ENCODE measurements at regions not wholly inside any gene's neighbourhood (a gene's known extent, or its start where the extent isn't known, plus 50 kb on each side); places are given as distances from the start of the nearest gene placed in this dataset.
"Not testable (repeated sequence)": the region's sequence is repeated elsewhere in the genome, so short reads cannot be mapped to it uniquely, and the experiment has no call there.

DNA sequence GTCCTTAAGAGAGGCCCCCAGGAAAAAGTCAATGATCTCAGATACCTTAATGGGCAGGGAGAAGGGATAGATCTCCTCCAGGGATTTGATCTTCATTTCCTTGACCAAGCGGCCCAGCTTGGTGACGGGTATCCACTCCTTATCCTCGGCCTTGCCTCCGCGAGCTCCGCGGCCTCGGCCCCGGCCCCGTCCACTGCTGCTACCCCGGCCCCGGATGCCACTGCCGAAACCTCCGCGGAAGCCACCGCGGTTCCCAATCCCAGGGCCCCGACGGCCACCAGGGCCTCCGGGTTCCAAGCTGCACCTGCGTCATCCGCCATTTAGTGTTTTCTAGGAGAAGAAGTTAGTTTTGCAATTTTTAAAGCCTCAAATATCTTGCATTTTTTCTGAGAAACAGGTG lies 65.2 kb upstream of the KIF2B start:
- H3K27me3 ChIP-seq (ENCODE audit: control insufficient read depth in 1 of 2, insufficient read depth in 2 of 2, low read length in 2 of 2) = no peaks in the 10 kb centered on the region
- H3K27ac ChIP-seq (ENCODE audit: extremely low read length, insufficient read depth, low read length) = no peak overlapping the region
- no peak overlapping the region for H3K4me3 ChIP-seq (replicated peaks in 1 of 3; ENCODE audit: insufficient read depth in 1 of 3, low read depth in 2 of 3, low read length in 3 of 3)
- H3K4me2 ChIP-seq (ENCODE audit: low read depth, low read length) = no peak overlapping the region
- 81% methylated on average over 22 of the region's 22 CpGs for WGBS (ENCODE audit: low lambda C conversion rate)
- no peak for TF ChIP-seq ZNF292 (CRISPR knock-in tag; IDR thresholded peaks at IDR 0.05; ENCODE audit: borderline replicate concordance, low read depth)
- no peak for TF ChIP-seq ZBTB14 (CRISPR knock-in tag; IDR thresholded peaks at IDR 0.05)
- TF ChIP-seq NFKB2 (CRISPR knock-in tag; IDR thresholded peaks at IDR 0.05; ENCODE audit: borderline replicate concordance) = no peak
- H4K20me1 ChIP-seq (ENCODE audit: insufficient read depth, low read length) = no peaks in the 10 kb centered on the region
- H3K36me3 ChIP-seq (replicated peaks in 1 of 2; ENCODE audit: control insufficient read depth in 1 of 2, insufficient read depth in 2 of 2, low read length in 2 of 2) = no peaks in the 10 kb centered on the region
- DNase-seq (ENCODE audit: low spot score) (no peak), ATAC-seq (no peak), FAIRE-seq (no peak)
- ChIA-PET CTCF (ENCODE audit: low intra/inter-chr PET ratio, low total read pairs) (no interaction called here), POLR2A (interaction anchor here (0.7 kb wide), 1 partner anchor 110 kb away, joined by 5 read pairs; no protein-coding TSS in a partner anchor)
- BruUV-seq (replicated peaks) = no TSS peak
- in situ Hi-C loops (cut with HindIII; ENCODE audit: extremely low pct_ligation_motif_present, low pct_unique_long_range_greater_than_20kb) = no loop called here
- H3K4me1 ChIP-seq (ENCODE audit: insufficient read depth, low read length) = no peaks in the 10 kb centered on the region
- H2AFZ ChIP-seq (ENCODE audit: low read length) = no peak overlapping the region
- intact Hi-C loops (cut with micrococcal nuclease; ENCODE audit: unreplicated experiment) = no loop called here
- peaks cover 42% of the 10 kb centered on the region for H3K9me3 ChIP-seq (ENCODE audit: low read length)
- H3K9ac ChIP-seq (ENCODE audit: insufficient read depth, low read depth, low read length) = no peak overlapping the region
- no peaks in the 10 kb centered on the region for H3K79me2 ChIP-seq (ENCODE audit: insufficient read depth, low read length)

DNA sequence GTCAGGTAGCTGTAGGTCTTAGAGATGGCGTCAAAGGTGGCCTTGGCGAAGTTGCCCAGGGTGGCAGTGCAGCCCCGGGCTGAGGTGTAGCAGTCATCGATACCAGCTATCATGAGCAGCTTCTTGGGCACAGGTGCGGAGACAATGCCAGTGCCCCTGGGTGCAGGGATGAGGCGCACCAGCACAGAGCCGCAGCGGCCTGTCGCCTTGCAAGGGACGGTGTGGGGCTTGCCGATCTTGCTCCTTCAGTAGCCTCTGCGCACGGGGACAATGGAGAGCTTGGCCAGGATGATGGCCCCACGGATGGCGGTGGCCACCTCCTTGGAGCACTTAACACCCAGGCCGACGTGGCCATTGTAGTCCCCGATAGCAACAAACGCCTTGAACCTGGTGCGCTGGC lies 65.6 kb upstream of the KIF2B start:
- H2AFZ ChIP-seq (ENCODE audit: low read length); FAIRE-seq; POLR2A ChIA-PET; H3K27ac ChIP-seq (ENCODE audit: extremely low read length, insufficient read depth, low read length); H3K4me3 ChIP-seq (replicated peaks in 1 of 3; ENCODE audit: insufficient read depth in 1 of 3, low read depth in 2 of 3, low read length in 3 of 3); H3K27me3 ChIP-seq (ENCODE audit: control insufficient read depth in 1 of 2, insufficient read depth in 2 of 2, low read length in 2 of 2); ATAC-seq; CTCF ChIA-PET (ENCODE audit: low intra/inter-chr PET ratio, low total read pairs); DNase-seq (ENCODE audit: low spot score); H4K20me1 ChIP-seq (ENCODE audit: insufficient read depth, low read length); H3K36me3 ChIP-seq (replicated peaks in 1 of 2; ENCODE audit: control insufficient read depth in 1 of 2, insufficient read depth in 2 of 2, low read length in 2 of 2); H3K9ac ChIP-seq (ENCODE audit: insufficient read depth, low read depth, low read length); H3K4me1 ChIP-seq (ENCODE audit: insufficient read depth, low read length); intact Hi-C loops (cut with micrococcal nuclease; ENCODE audit: unreplicated experiment); BruUV-seq (replicated peaks); in situ Hi-C loops (cut with HindIII; ENCODE audit: extremely low pct_ligation_motif_present, low pct_unique_long_range_greater_than_20kb); H3K4me2 ChIP-seq (ENCODE audit: low read depth, low read length); H3K79me2 ChIP-seq (ENCODE audit: insufficient read depth, low read length): not testable (repeated sequence)
- peaks cover 41% of the 10 kb centered on the region for H3K9me3 ChIP-seq (ENCODE audit: low read length)
- WGBS (ENCODE audit: low lambda C conversion rate) = 80% methylated on average over 6 of the region's 20 CpGs

All from HepG2 (cell line).